Erythroblast (primary cell): ENCODE measurements at regions not wholly inside any gene's neighbourhood (a gene's known extent, or its start where the extent isn't known, plus 50 kb on each side); places are given as distances from the start of the nearest gene placed in this dataset.
A peak's percentile ranks its signal among the peaks of the same experiment; 100 is the strongest.

Experiments
- DNase-seq, 2 experiments: peaks; one replicate each; lab custom pipeline; 2025; lab: John Stamatoyannopoulos, UW
- GATA1 ChIP-seq: IDR thresholded peaks from 2 replicates; pipeline ENCODE4 v1.6.1; 2011; ENCODE audit warnings: low read depth, mild to moderate bottlenecking, control low read depth, low read length, moderate library complexity
- POLR2A ChIP-seq: IDR thresholded peaks from 2 replicates; pipeline ENCODE4 v1.6.1; 2011; ENCODE audit warnings: mild to moderate bottlenecking, low read length

GRCh38 chr3:72348357-72348756 lies 499.9 kb downstream of the SHQ1 start:
- TF ChIP-seq GATA1 (no peak), POLR2A (no peak)
- DNase-seq: no peak

GRCh38 chr3:72347819-72348319 lies 500.4 kb downstream of the SHQ1 start:
- TF ChIP-seq POLR2A: no peak
- TF ChIP-seq GATA1: no peak
- DNase-seq: peak; percentile 25 to 32

GRCh38 chr3:72346526-72346926 lies 501.7 kb downstream of the SHQ1 start:
- DNase-seq: no peak
- no peak for TF ChIP-seq GATA1
- no peak for TF ChIP-seq POLR2A

GRCh38 chr3:72345980-72346379 lies 502.3 kb downstream of the SHQ1 start:
- TF ChIP-seq GATA1 (no peak), POLR2A (no peak)
- no peak for DNase-seq

GRCh38 chr3:72345237-72345878 lies 502.9 kb downstream of the SHQ1 start:
- no peak for TF ChIP-seq GATA1
- no peak for TF ChIP-seq POLR2A

GRCh38 chr3:72344647-72345046 lies 503.6 kb downstream of the SHQ1 start:
- peak in 1 of 2 experiments; percentile 18 for DNase-seq
- TF ChIP-seq POLR2A (no peak), GATA1 (no peak)

More at GRCh38 chr3:72345237-72345878, 502.9 kb downstream of the SHQ1 start:
- DNase-seq: no peak

- no peak for DNase-seq
- TF ChIP-seq POLR2A (no peak), GATA1 (no peak)
These were observed 504.0 kb downstream of the SHQ1 start for GRCh38 chr3:72344236-72344635.

GRCh38 chr3:72343078-72343477 lies 505.2 kb downstream of the SHQ1 start:
- TF ChIP-seq POLR2A (no peak), GATA1 (no peak)
- DNase-seq: no peak

- no peak for DNase-seq
- TF ChIP-seq POLR2A: no peak
- TF ChIP-seq GATA1: no peak
These were observed 505.8 kb downstream of the SHQ1 start for GRCh38 chr3:72342450-72342849.

- no peak for DNase-seq
- TF ChIP-seq GATA1 (no peak), POLR2A (no peak)
These were observed 506.3 kb downstream of the SHQ1 start for GRCh38 chr3:72341920-72342319.

- no peak for TF ChIP-seq GATA1
- no peak for TF ChIP-seq POLR2A
- DNase-seq: no peak
These were observed 506.9 kb downstream of the SHQ1 start for GRCh38 chr3:72341380-72341770.

GRCh38 chr3:72340476-72341379 lies 507.5 kb downstream of the SHQ1 start:
- no peak for TF ChIP-seq GATA1
- TF ChIP-seq POLR2A: no peak
- DNase-seq: no peak

- DNase-seq: no peak
- TF ChIP-seq GATA1 (no peak), POLR2A (no peak)
These were observed 508.2 kb downstream of the SHQ1 start for GRCh38 chr3:72340056-72340455.

- DNase-seq: no peak
- no peak for TF ChIP-seq POLR2A
- TF ChIP-seq GATA1: no peak
These were observed 508.6 kb downstream of the SHQ1 start for GRCh38 chr3:72339670-72340030.
